Astrocyte (in vitro differentiated cells and primary cell): ENCODE measurements at regions not wholly inside any gene's neighbourhood (a gene's known extent, or its start where the extent isn't known, plus 50 kb on each side); places are given as distances from the start of the nearest gene placed in this dataset.

Source experiments
- DNase-seq: peaks from one replicate; pipeline ENCODE4 v3.0.0-alpha.2; 2010; ENCODE audit warnings: low read depth
- FAIRE-seq: peaks from 2 replicates; lab custom pipeline; 2011; peaks lifted over from hg19 to GRCh38; lab: Jason Lieb, UNC
- H2AFZ ChIP-seq: 2 replicates; pipeline ENCODE4 v1.6.0; 2012; ENCODE audit warnings: low read depth, low read length, inconsistent platforms
- H3K27ac ChIP-seq: 2 replicates; pipeline ENCODE4 v1.5.1; 2011; ENCODE audit warnings: low read depth, low read length, inconsistent platforms
- H3K27me3 ChIP-seq: 2 replicates; pipeline ENCODE4 v1.6.0; 2011; ENCODE audit warnings: low read length, inconsistent platforms; ENCODE audit not compliant: insufficient read depth
- H3K36me3 ChIP-seq: 2 replicates; pipeline ENCODE4 v1.5.1; 2011; ENCODE audit warnings: low read length, inconsistent platforms; ENCODE audit not compliant: insufficient read depth
- H3K4me1 ChIP-seq: 2 replicates; pipeline ENCODE4 v1.5.1; 2011; ENCODE audit warnings: low read length, inconsistent platforms; ENCODE audit not compliant: insufficient read depth
- H3K4me2 ChIP-seq: 2 replicates; pipeline ENCODE4 v1.6.0; 2012; ENCODE audit warnings: low read length, inconsistent platforms
- H3K4me3 ChIP-seq: 2 replicates; pipeline ENCODE4 v1.5.1; 2011; ENCODE audit warnings: low read depth, mild to moderate bottlenecking, low read length, inconsistent platforms; ENCODE audit not compliant: insufficient read depth
- H3K79me2 ChIP-seq: 2 replicates; pipeline ENCODE4 v1.6.0; 2012; ENCODE audit warnings: mild to moderate bottlenecking, low read length, inconsistent platforms; ENCODE audit not compliant: insufficient read depth
- H3K9ac ChIP-seq: 2 replicates; pipeline ENCODE4 v1.6.0; 2012; ENCODE audit warnings: mild to moderate bottlenecking, low read length, inconsistent platforms
- H3K9me3 ChIP-seq: 2 replicates; pipeline ENCODE4 v1.5.1; 2012; ENCODE audit warnings: low read depth, mild to moderate bottlenecking, low read length, inconsistent platforms; ENCODE audit not compliant: insufficient read depth
- H4K20me1 ChIP-seq: 2 replicates; pipeline ENCODE4 v1.6.0; 2012; ENCODE audit warnings: low read length, inconsistent platforms; ENCODE audit not compliant: insufficient read depth
- H3K27ac Mint-ChIP-seq: one replicate; pipeline ENCODE4 v1.8.0; 2021; ENCODE audit warnings: mild to moderate bottlenecking, mixed read lengths; ENCODE audit not compliant: unreplicated experiment
- H3K27me3 Mint-ChIP-seq: one replicate; pipeline ENCODE4 v1.8.0; 2021; ENCODE audit warnings: low read depth, mixed read lengths; ENCODE audit not compliant: unreplicated experiment
- H3K36me3 Mint-ChIP-seq: one replicate; pipeline ENCODE4 v1.8.0; 2021; ENCODE audit warnings: low read depth, mixed read lengths; ENCODE audit not compliant: unreplicated experiment
- H3K4me1 Mint-ChIP-seq: one replicate; pipeline ENCODE4 v1.8.0; 2021; ENCODE audit warnings: low read depth, mixed read lengths; ENCODE audit not compliant: unreplicated experiment
- H3K4me3 Mint-ChIP-seq: one replicate; pipeline ENCODE4 v1.8.0; 2021; ENCODE audit warnings: mild to moderate bottlenecking, moderate library complexity, mixed read lengths; ENCODE audit not compliant: unreplicated experiment
- H3K9me3 Mint-ChIP-seq: one replicate; pipeline ENCODE4 v1.8.0; 2021; ENCODE audit warnings: mild to moderate bottlenecking, mixed read lengths; ENCODE audit not compliant: unreplicated experiment
- EZH2 ChIP-seq: IDR thresholded peaks from 2 replicates; pipeline ENCODE4 v1.6.1; 2012; ENCODE audit warnings: mild to moderate bottlenecking, low read length, inconsistent platforms; ENCODE audit not compliant: insufficient read depth
- TF ChIP-seq, protein P1 (sequence below): IDR thresholded peaks from 2 replicates; pipeline ENCODE4 v1.5.1; 2011; ENCODE audit warnings: low read depth, mild to moderate bottlenecking, inconsistent platforms, low read length, moderate library complexity; ENCODE audit not compliant: insufficient read depth

DNA sequence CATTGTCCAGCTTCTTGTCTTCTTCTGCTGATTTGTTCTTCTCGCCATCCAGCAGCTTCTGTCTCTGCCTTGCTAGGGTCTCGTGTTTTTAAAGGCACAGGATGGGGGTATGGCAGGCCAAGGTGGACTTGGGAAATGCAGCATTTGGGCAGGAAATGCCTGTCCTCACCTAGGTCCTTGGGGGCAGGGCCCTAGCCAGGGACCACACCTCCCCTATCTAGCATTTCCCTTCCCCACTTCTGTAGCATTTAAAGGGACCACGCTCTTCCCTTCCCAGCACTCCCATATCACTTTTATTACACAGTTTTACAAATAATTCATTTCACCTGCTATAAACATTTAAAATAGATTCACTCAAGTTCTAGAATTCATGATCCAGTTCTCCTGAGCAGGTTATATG lies 315.4 kb upstream of the LMCD1 start:
- no peak overlapping the region for H3K27ac ChIP-seq
- Mint-ChIP-seq H3K4me1 (no peaks in the 10 kb centered on the region), H3K36me3 (no peaks in the 10 kb centered on the region), H3K4me3 (no peak overlapping the region), H3K27me3 (peaks cover 2% of the 10 kb centered on the region), H3K9me3 (no peaks in the 10 kb centered on the region), H3K27ac (no peak overlapping the region)
- no peaks in the 10 kb centered on the region for H3K27me3 ChIP-seq
- TF ChIP-seq, protein P1, sequence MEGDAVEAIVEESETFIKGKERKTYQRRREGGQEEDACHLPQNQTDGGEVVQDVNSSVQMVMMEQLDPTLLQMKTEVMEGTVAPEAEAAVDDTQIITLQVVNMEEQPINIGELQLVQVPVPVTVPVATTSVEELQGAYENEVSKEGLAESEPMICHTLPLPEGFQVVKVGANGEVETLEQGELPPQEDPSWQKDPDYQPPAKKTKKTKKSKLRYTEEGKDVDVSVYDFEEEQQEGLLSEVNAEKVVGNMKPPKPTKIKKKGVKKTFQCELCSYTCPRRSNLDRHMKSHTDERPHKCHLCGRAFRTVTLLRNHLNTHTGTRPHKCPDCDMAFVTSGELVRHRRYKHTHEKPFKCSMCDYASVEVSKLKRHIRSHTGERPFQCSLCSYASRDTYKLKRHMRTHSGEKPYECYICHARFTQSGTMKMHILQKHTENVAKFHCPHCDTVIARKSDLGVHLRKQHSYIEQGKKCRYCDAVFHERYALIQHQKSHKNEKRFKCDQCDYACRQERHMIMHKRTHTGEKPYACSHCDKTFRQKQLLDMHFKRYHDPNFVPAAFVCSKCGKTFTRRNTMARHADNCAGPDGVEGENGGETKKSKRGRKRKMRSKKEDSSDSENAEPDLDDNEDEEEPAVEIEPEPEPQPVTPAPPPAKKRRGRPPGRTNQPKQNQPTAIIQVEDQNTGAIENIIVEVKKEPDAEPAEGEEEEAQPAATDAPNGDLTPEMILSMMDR, result no peak
- TF ChIP-seq EZH2, result no peak
- no peaks in the 10 kb centered on the region for H3K36me3 ChIP-seq
- H3K4me2 ChIP-seq, result no peak overlapping the region
- FAIRE-seq, result no peak
- no peaks in the 10 kb centered on the region for H3K79me2 ChIP-seq
- no peak overlapping the region for H2AFZ ChIP-seq
- H3K9ac ChIP-seq, result no peak overlapping the region
- no peaks in the 10 kb centered on the region for H4K20me1 ChIP-seq
- no peaks in the 10 kb centered on the region for H3K4me1 ChIP-seq
- H3K4me3 ChIP-seq, result no peak overlapping the region
- DNase-seq, result no peak
- H3K9me3 ChIP-seq, result no peaks in the 10 kb centered on the region

DNA sequence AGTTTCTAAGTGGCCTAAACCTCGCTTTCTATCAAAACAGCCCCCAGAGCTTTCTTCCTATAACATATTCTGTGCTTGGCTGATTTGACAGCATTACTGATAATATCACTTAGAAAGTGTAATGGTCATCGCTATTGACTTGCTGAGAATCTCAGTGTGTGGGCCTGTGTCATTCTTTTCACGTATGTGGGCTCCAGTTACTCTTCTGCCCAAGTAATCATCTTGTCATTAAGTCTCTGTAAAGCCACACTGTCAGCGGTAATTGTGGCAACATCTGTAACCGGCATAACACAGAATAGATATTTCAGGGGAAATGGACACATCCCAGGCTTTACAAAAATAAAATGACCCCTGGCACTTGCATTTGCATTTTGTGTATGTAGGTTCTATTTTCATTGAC lies 313.6 kb upstream of the LMCD1 start:
- no peaks in the 10 kb centered on the region for H3K36me3 Mint-ChIP-seq
- Histone ChIP-seq H4K20me1 (no peaks in the 10 kb centered on the region), H2AFZ (no peak overlapping the region), H3K4me3 (no peak overlapping the region), H3K4me1 (no peaks in the 10 kb centered on the region), H3K27me3 (no peaks in the 10 kb centered on the region), H3K79me2 (no peaks in the 10 kb centered on the region), H3K9me3 (no peaks in the 10 kb centered on the region), H3K36me3 (no peaks in the 10 kb centered on the region), H3K27ac (no peak overlapping the region), H3K4me2 (no peak overlapping the region), H3K9ac (no peak overlapping the region)
- H3K27ac Mint-ChIP-seq, result no peak overlapping the region
- FAIRE-seq (no peak), DNase-seq (no peak)
- no peaks in the 10 kb centered on the region for H3K4me1 Mint-ChIP-seq
- H3K27me3 Mint-ChIP-seq, result no peaks in the 10 kb centered on the region
- no peaks in the 10 kb centered on the region for H3K9me3 Mint-ChIP-seq
- no peak for TF ChIP-seq EZH2
- TF ChIP-seq, protein P1, result no peak
- H3K4me3 Mint-ChIP-seq, result no peak overlapping the region

DNA sequence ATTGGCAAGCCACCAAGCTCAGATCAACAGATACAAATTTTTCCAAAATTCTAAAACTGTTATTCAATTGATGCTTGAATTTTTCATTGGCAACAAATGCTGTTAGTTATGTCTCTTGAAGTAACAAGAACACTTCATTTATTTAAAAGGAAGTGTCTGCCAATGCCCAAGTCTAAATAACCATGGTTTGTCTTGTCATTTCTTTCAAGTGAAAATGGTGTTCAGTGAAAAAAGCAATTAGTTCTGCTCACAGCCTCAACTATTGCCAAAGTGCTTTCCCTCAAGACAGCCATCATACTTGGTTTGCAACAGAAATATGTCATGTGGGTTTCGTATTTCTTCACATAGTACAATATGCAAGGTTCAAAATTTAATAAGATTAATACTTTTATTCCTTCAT lies 312.6 kb upstream of the LMCD1 start:
- TF ChIP-seq, protein P1, result no peak
- TF ChIP-seq EZH2, result no peak
- Mint-ChIP-seq H3K9me3 (no peaks in the 10 kb centered on the region), H3K4me3 (no peak overlapping the region), H3K27me3 (no peaks in the 10 kb centered on the region), H3K27ac (no peak overlapping the region), H3K4me1 (no peaks in the 10 kb centered on the region), H3K36me3 (no peaks in the 10 kb centered on the region)
- no peak overlapping the region for H2AFZ ChIP-seq
- H3K4me2 ChIP-seq, result no peak overlapping the region
- H3K4me3 ChIP-seq, result no peak overlapping the region
- no peaks in the 10 kb centered on the region for H3K36me3 ChIP-seq
- H3K79me2 ChIP-seq, result no peaks in the 10 kb centered on the region
- no peaks in the 10 kb centered on the region for H3K9me3 ChIP-seq
- H3K27ac ChIP-seq, result no peak overlapping the region
- H3K27me3 ChIP-seq, result no peaks in the 10 kb centered on the region
- DNase-seq, result no peak
- H4K20me1 ChIP-seq, result no peaks in the 10 kb centered on the region
- no peak for FAIRE-seq
- H3K9ac ChIP-seq, result no peak overlapping the region
- H3K4me1 ChIP-seq, result no peaks in the 10 kb centered on the region
